22Rv1 (cell line): ENCODE measurements at regions not wholly inside any gene's neighbourhood (a gene's known extent, or its start where the extent isn't known, plus 50 kb on each side); places are given as distances from the start of the nearest gene placed in this dataset.

ENCODE experiments used
- ZFX ChIP-seq: fragments of 450-650 bp; IDR thresholded peaks from 2 replicates; pipeline ENCODE4 v1.6.1; 2017; ENCODE audit warnings: antibody characterized with exemption, borderline replicate concordance
- TF ChIP-seq, protein P1 (sequence below): fragments of 450-650 bp; IDR thresholded peaks from 2 replicates; pipeline ENCODE4 v1.5.1; 2017; ENCODE audit warnings: mild to moderate bottlenecking

DNA sequence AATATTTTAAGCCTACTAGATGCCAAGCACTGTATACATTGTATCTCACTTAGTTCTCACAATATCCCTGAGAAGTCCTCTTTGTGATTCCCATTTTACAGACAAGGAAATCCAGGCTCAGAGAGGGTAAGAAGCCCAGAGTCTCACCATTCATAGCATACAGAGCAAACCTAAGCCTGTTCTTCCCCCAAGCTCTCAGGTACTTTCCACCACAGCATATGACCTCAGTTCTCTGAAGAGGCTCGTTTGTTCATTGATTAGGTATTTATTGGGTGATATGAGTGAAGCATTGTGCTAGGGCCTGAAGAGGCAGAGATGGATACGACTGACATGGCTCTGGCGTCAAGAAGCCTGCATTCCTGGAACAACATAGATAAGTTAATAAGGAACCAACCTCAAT lies 310.9 kb upstream of the UMPS start:
- TF ChIP-seq, protein P1, sequence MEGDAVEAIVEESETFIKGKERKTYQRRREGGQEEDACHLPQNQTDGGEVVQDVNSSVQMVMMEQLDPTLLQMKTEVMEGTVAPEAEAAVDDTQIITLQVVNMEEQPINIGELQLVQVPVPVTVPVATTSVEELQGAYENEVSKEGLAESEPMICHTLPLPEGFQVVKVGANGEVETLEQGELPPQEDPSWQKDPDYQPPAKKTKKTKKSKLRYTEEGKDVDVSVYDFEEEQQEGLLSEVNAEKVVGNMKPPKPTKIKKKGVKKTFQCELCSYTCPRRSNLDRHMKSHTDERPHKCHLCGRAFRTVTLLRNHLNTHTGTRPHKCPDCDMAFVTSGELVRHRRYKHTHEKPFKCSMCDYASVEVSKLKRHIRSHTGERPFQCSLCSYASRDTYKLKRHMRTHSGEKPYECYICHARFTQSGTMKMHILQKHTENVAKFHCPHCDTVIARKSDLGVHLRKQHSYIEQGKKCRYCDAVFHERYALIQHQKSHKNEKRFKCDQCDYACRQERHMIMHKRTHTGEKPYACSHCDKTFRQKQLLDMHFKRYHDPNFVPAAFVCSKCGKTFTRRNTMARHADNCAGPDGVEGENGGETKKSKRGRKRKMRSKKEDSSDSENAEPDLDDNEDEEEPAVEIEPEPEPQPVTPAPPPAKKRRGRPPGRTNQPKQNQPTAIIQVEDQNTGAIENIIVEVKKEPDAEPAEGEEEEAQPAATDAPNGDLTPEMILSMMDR, result no peak
- no peak for TF ChIP-seq ZFX
